ENCODE measurements at regions not wholly inside any gene's neighbourhood (a gene's known extent, or its start where the extent isn't known, plus 50 kb on each side); places are given as distances from the start of the nearest gene placed in this dataset.

DNA sequence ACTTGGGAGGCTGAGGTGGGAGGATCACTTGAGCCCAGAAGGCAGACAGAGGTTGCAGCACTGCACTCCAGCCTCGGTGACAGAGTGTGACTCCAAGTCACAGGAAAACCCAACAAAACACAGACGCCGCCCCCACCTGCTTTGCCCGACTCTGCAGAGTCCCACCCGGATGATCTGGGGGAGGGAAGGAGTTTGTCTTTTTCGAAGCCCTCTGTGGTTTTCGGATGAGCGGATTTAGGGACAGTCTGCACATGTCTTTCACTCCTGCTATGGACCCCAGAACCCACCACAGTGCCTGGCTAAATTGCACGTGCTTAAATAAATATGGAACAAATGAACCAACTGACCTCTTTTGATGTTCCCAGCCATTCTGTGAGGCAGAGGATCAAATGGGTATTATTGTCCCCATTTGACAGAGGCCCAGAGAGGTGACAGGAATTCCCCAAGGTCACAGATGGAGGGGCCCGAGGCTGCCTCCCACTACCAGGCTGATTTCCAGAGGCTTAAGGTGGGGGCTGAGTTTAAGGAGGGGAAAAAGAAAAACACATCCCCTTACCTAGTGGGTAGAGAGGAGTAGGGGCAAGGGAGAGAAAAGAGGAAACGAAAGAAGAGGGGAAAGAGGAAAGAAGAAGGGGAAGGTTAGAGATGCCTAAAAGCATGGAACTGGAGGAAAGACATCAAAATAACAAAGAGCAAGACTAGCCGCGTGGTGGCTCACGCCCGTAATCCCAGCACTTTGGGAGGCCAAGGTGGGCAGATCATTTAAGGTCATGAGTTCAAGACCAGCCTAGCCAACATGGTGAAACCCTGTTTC is 59.4 kb upstream of the TFRC start (continued):
- no peak for TF ChIP-seq ETV6 (IDR thresholded peaks at IDR 0.05; ENCODE audit: borderline replicate concordance in 1 of 2, low read depth in 2 of 2, low read length in 1 of 2)
- TF ChIP-seq ETV6 (CRISPR knock-in tag; IDR thresholded peaks at IDR 0.05; ENCODE audit: borderline replicate concordance) = no peak
- no peak for TF ChIP-seq ARID1B (IDR thresholded peaks at IDR 0.05)
- TF ChIP-seq PRMT5 (CRISPR knock-in tag; IDR thresholded peaks at IDR 0.05) = no peak
- peak; percentile 17; the same call in 1 of the 2 replicates for TF ChIP-seq E2F3 (CRISPR knock-in tag; IDR thresholded peaks at IDR 0.05)
- TF ChIP-seq ZNF717 (CRISPR knock-in tag; IDR thresholded peaks at IDR 0.05) = no peak
- TF ChIP-seq CBFA2T2 (conservative IDR thresholded peaks at IDR 0.05) = no peak
- TF ChIP-seq, protein P1, sequence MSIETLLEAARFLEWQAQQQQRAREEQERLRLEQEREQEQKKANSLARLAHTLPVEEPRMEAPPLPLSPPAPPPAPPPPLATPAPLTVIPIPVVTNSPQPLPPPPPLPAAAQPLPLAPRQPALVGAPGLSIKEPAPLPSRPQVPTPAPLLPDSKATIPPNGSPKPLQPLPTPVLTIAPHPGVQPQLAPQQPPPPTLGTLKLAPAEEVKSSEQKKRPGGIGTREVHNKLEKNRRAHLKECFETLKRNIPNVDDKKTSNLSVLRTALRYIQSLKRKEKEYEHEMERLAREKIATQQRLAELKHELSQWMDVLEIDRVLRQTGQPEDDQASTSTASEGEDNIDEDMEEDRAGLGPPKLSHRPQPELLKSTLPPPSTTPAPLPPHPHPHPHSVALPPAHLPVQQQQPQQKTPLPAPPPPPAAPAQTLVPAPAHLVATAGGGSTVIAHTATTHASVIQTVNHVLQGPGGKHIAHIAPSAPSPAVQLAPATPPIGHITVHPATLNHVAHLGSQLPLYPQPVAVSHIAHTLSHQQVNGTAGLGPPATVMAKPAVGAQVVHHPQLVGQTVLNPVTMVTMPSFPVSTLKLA (conservative IDR thresholded peaks at IDR 0.05) = peak; percentile 39 to 60; a peak in 3 of 4 replicates
- 0 out of 4 replicates have a peak, but pooled peaks of 1 of the 2 experiments have one; percentile 26 for TF ChIP-seq KDM1A (IDR thresholded peaks at IDR 0.05)
- 0 out of 2 replicates have a peak, but pooled peaks have one; percentile 4 for TF ChIP-seq HDGF (IDR thresholded peaks at IDR 0.05)
- no peak for TF ChIP-seq ZNF79 (CRISPR knock-in tag; IDR thresholded peaks at IDR 0.05; ENCODE audit: low read depth)
- no peak for TF ChIP-seq C11orf30 (IDR thresholded peaks at IDR 0.05; ENCODE audit: low read depth)
- TF ChIP-seq, protein P2, sequence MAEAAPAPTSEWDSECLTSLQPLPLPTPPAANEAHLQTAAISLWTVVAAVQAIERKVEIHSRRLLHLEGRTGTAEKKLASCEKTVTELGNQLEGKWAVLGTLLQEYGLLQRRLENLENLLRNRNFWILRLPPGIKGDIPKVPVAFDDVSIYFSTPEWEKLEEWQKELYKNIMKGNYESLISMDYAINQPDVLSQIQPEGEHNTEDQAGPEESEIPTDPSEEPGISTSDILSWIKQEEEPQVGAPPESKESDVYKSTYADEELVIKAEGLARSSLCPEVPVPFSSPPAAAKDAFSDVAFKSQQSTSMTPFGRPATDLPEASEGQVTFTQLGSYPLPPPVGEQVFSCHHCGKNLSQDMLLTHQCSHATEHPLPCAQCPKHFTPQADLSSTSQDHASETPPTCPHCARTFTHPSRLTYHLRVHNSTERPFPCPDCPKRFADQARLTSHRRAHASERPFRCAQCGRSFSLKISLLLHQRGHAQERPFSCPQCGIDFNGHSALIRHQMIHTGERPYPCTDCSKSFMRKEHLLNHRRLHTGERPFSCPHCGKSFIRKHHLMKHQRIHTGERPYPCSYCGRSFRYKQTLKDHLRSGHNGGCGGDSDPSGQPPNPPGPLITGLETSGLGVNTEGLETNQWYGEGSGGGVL (CRISPR knock-in tag; IDR thresholded peaks at IDR 0.05) = no peak
- no peak for TF ChIP-seq STAG1 (CRISPR knock-in tag; IDR thresholded peaks at IDR 0.05; ENCODE audit: borderline replicate concordance)
- TF ChIP-seq GTF2F1 (IDR thresholded peaks at IDR 0.05; ENCODE audit: low read depth, low read length) = no peak
- TF ChIP-seq, protein P3, sequence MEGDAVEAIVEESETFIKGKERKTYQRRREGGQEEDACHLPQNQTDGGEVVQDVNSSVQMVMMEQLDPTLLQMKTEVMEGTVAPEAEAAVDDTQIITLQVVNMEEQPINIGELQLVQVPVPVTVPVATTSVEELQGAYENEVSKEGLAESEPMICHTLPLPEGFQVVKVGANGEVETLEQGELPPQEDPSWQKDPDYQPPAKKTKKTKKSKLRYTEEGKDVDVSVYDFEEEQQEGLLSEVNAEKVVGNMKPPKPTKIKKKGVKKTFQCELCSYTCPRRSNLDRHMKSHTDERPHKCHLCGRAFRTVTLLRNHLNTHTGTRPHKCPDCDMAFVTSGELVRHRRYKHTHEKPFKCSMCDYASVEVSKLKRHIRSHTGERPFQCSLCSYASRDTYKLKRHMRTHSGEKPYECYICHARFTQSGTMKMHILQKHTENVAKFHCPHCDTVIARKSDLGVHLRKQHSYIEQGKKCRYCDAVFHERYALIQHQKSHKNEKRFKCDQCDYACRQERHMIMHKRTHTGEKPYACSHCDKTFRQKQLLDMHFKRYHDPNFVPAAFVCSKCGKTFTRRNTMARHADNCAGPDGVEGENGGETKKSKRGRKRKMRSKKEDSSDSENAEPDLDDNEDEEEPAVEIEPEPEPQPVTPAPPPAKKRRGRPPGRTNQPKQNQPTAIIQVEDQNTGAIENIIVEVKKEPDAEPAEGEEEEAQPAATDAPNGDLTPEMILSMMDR (IDR thresholded peaks at IDR 0.05 in 2 of 3, conservative IDR thresholded peaks at IDR 0.05 in 1 of 3; ENCODE audit: insufficient read depth in 2 of 3, low read depth in 1 of 3, low read length in 3 of 3) = no peak
- no peak for TF ChIP-seq ZNF57 (CRISPR knock-in tag; IDR thresholded peaks at IDR 0.05)
- TF ChIP-seq ZNF224 (CRISPR knock-in tag; IDR thresholded peaks at IDR 0.05) = no peak
- TF ChIP-seq DMBX1 (CRISPR knock-in tag; IDR thresholded peaks at IDR 0.05; ENCODE audit: borderline replicate concordance) = peak; percentile 19

All from K562 (cell line).